ENCODE measurements at regions not wholly inside any gene's neighbourhood (a gene's known extent, or its start where the extent isn't known, plus 50 kb on each side); places are given as distances from the start of the nearest gene placed in this dataset.
A peak's percentile ranks its signal among the peaks of the same experiment; 100 is the strongest.

- Mint-ChIP-seq H3K36me3 (ENCODE audit: low read depth) (no peaks in the 10 kb centered on the region), H3K4me3 (no peak overlapping the region), H3K27ac (no peak overlapping the region), H3K27me3 (ENCODE audit: low read depth) (peaks cover 27% of the 10 kb centered on the region), H3K9me3 (no peaks in the 10 kb centered on the region), H3K4me1 (ENCODE audit: low read depth) (peaks cover 3% of the 10 kb centered on the region)
- no peak for DNase-seq (ENCODE audit: low spot score)
Measured at GRCh38 chr4:77415689-77416088, 189.9 kb upstream of the CXCL13 start.

- Mint-ChIP-seq H3K4me3 (no peak overlapping the region), H3K27ac (no peak overlapping the region), H3K27me3 (ENCODE audit: low read depth) (peaks cover 24% of the 10 kb centered on the region), H3K36me3 (ENCODE audit: low read depth) (no peaks in the 10 kb centered on the region), H3K4me1 (ENCODE audit: low read depth) (peaks cover 3% of the 10 kb centered on the region), H3K9me3 (no peaks in the 10 kb centered on the region)
- DNase-seq (ENCODE audit: low spot score), result no peak
Measured at GRCh38 chr4:77418333-77418732, 187.3 kb upstream of the CXCL13 start.

- DNase-seq (ENCODE audit: low spot score), result no peak
- Mint-ChIP-seq H3K27me3 (ENCODE audit: low read depth) (no peaks in the 10 kb centered on the region), H3K9me3 (no peaks in the 10 kb centered on the region), H3K27ac (no peak overlapping the region), H3K4me3 (no peak overlapping the region), H3K4me1 (ENCODE audit: low read depth) (peaks cover 2% of the 10 kb centered on the region), H3K36me3 (ENCODE audit: low read depth) (no peaks in the 10 kb centered on the region)
Measured at GRCh38 chr4:77430847-77431246, 174.8 kb upstream of the CXCL13 start.

DNA sequence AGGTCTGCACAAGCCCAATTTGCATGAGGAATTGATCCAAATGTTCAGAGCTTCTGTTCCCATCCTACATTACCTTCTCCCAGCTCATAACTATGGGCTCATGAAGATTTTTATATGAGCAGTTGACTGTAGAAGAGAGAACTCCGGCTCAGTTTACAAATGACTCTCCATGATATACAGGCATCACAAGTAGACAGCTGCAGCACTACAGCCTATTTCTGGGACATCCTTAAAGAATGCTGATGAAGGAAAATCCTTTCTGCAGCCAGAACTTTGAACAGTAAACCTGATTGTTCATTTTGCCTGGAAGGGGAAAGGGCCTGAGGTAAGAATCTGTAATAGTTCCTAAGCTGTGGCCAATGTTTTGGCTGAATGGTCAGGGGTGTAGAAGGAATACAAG is 174.1 kb upstream of the CXCL13 start:
- DNase-seq (ENCODE audit: low spot score), result no peak
- Mint-ChIP-seq H3K27ac (no peak overlapping the region), H3K36me3 (ENCODE audit: low read depth) (no peaks in the 10 kb centered on the region), H3K4me1 (ENCODE audit: low read depth) (peaks cover 2% of the 10 kb centered on the region), H3K9me3 (no peaks in the 10 kb centered on the region), H3K27me3 (ENCODE audit: low read depth) (no peaks in the 10 kb centered on the region), H3K4me3 (no peak overlapping the region)

DNA sequence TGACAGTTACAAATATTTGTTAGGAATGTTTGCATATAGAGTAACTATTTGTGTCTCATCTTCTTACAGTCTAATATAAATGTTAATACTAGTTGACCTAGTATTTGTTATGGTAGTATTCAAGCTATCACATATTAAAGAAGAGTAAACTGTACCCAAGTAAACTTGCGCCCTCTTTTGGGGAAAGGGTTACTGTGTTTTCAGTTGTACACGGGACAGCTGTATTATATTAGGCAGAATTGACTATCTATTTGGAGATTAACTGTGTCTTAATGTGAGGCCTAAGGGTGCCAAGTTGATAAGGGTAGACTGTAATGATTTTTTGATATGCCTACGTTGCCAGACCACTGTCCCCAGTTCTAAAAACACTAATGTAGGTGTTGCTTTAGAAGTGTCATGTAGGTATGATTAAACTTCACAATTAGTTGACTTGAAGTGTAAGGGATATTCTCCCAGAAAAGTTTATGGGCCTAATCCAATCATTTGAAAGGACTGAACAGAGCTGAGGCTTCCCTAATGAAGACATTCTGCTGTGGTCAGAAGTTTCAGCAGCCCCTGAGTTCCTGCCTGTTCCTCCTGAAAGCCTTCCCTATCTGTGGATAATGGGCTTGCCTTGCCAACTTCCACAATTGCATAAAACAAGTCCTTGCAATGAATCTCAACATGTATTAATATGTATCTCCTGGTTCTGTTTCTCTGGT is 172.8 kb upstream of the CXCL13 start:
- H3K27me3 Mint-ChIP-seq (ENCODE audit: low read depth), result no peaks in the 10 kb centered on the region
- no peak overlapping the region for H3K27ac Mint-ChIP-seq
- no peak for DNase-seq (ENCODE audit: low spot score)

DNA sequence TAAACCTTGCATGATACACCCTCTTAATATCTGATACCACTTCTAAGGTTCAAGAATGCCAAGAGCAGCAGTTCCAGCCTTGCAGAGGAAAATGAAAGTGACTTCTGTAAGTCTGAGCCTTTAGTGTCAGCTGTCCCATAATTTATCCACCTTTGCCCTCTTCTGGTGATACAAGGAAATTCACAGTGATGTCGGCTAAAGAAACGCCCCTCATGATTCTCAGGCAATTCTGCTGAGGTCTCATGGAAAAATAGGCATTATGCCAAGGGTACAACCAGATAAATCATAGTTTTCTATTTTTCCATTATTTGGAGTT is 172.2 kb upstream of the CXCL13 start:
- Mint-ChIP-seq H3K9me3 (no peaks in the 10 kb centered on the region), H3K27me3 (ENCODE audit: low read depth) (no peaks in the 10 kb centered on the region), H3K4me3 (no peak overlapping the region), H3K4me1 (ENCODE audit: low read depth) (peaks cover 2% of the 10 kb centered on the region), H3K36me3 (ENCODE audit: low read depth) (no peaks in the 10 kb centered on the region), H3K27ac (no peak overlapping the region)
- DNase-seq (ENCODE audit: low spot score), result peak; percentile 12

More for the DNA sequence above, 172.8 kb upstream of the CXCL13 start:
- Mint-ChIP-seq H3K4me1 (ENCODE audit: low read depth) (peaks cover 2% of the 10 kb centered on the region), H3K36me3 (ENCODE audit: low read depth) (no peaks in the 10 kb centered on the region), H3K9me3 (no peaks in the 10 kb centered on the region), H3K4me3 (no peak overlapping the region)

GRCh38 chr4:77434299-77435092 is 171.1 kb upstream of the CXCL13 start:
- H3K36me3 Mint-ChIP-seq (ENCODE audit: low read depth), result no peaks in the 10 kb centered on the region

GRCh38 chr4:77437079-77437478 is 168.5 kb upstream of the CXCL13 start:
- no peaks in the 10 kb centered on the region for H3K36me3 Mint-ChIP-seq (ENCODE audit: low read depth)
- H3K4me1 Mint-ChIP-seq (ENCODE audit: low read depth), result peaks cover 2% of the 10 kb centered on the region
- DNase-seq (ENCODE audit: low spot score), result no peak
- H3K9me3 Mint-ChIP-seq, result no peaks in the 10 kb centered on the region
- no peaks in the 10 kb centered on the region for H3K27me3 Mint-ChIP-seq (ENCODE audit: low read depth)
- no peak overlapping the region for H3K4me3 Mint-ChIP-seq
- H3K27ac Mint-ChIP-seq, result no peak overlapping the region

More at GRCh38 chr4:77434299-77435092, 171.1 kb upstream of the CXCL13 start:
- no peak overlapping the region for H3K4me3 Mint-ChIP-seq
- no peak overlapping the region for H3K27ac Mint-ChIP-seq
- peaks cover 2% of the 10 kb centered on the region for H3K4me1 Mint-ChIP-seq (ENCODE audit: low read depth)
- H3K27me3 Mint-ChIP-seq (ENCODE audit: low read depth), result no peaks in the 10 kb centered on the region
- DNase-seq (ENCODE audit: low spot score), result no peak
- H3K9me3 Mint-ChIP-seq, result no peaks in the 10 kb centered on the region

- Mint-ChIP-seq H3K36me3 (ENCODE audit: low read depth) (no peaks in the 10 kb centered on the region), H3K9me3 (no peaks in the 10 kb centered on the region), H3K27ac (no peak overlapping the region), H3K4me3 (no peak overlapping the region), H3K4me1 (ENCODE audit: low read depth) (no peaks in the 10 kb centered on the region), H3K27me3 (ENCODE audit: low read depth) (peaks cover 4% of the 10 kb centered on the region)
- no peak for DNase-seq (ENCODE audit: low spot score)
Measured at GRCh38 chr4:77438549-77438948, 167.1 kb upstream of the CXCL13 start.

DNA sequence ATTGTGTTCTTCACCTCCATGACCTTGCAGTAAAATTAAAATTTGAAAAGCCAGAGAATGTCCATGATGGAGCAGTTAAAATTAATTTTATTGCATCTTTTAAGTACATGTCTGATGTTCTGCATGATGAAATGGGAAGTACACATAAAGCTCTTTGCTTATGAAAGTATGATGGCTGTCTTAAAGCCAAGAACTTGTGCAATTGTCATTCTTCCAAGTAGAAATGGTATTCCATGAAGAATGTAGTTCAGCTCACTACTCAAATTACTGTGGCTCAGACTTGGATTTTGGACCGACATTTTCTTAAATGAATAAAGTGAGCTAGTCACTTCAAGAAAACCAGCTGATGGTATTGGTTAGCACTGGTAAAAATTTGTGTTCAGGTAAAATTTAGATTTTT is 161.7 kb upstream of the CXCL13 start:
- H3K27ac Mint-ChIP-seq, result no peak overlapping the region
- no peaks in the 10 kb centered on the region for H3K9me3 Mint-ChIP-seq
- peaks cover 28% of the 10 kb centered on the region for H3K27me3 Mint-ChIP-seq (ENCODE audit: low read depth)
- no peak for DNase-seq (ENCODE audit: low spot score)
- no peak overlapping the region for H3K4me3 Mint-ChIP-seq
- no peaks in the 10 kb centered on the region for H3K4me1 Mint-ChIP-seq (ENCODE audit: low read depth)
- no peaks in the 10 kb centered on the region for H3K36me3 Mint-ChIP-seq (ENCODE audit: low read depth)

DNA sequence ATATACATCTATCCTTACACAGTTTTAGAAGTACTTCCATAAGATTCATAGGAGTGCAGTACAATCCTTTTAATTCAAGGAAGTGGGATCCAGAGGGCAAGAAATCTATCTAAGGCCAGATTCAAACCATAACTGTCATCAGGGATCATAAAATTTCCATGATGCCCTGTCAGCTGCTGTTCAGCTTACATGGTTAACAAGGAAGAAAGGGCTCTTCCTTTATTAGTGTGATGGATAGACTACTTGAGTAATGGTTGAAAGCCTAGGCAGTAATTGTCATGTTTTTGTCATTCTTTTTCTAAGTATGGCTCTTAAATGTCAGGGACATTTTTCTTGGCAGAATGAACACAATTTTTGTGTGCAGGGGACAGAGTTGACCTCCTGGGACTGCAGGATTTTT is 159.8 kb upstream of the CXCL13 start:
- peaks cover 29% of the 10 kb centered on the region for H3K27me3 Mint-ChIP-seq (ENCODE audit: low read depth)
- DNase-seq (ENCODE audit: low spot score), result no peak
- no peaks in the 10 kb centered on the region for H3K36me3 Mint-ChIP-seq (ENCODE audit: low read depth)
- H3K27ac Mint-ChIP-seq, result no peak overlapping the region
- no peak overlapping the region for H3K4me3 Mint-ChIP-seq
- no peaks in the 10 kb centered on the region for H3K9me3 Mint-ChIP-seq
- H3K4me1 Mint-ChIP-seq (ENCODE audit: low read depth), result no peaks in the 10 kb centered on the region

- H3K27me3 Mint-ChIP-seq (ENCODE audit: low read depth), result peaks cover 30% of the 10 kb centered on the region
- no peak overlapping the region for H3K27ac Mint-ChIP-seq
- H3K9me3 Mint-ChIP-seq, result no peaks in the 10 kb centered on the region
- no peak for DNase-seq (ENCODE audit: low spot score)
- no peaks in the 10 kb centered on the region for H3K4me1 Mint-ChIP-seq (ENCODE audit: low read depth)
- H3K4me3 Mint-ChIP-seq, result no peak overlapping the region
- H3K36me3 Mint-ChIP-seq (ENCODE audit: low read depth), result no peaks in the 10 kb centered on the region
Measured at GRCh38 chr4:77446601-77447000, 159.0 kb upstream of the CXCL13 start.

DNA sequence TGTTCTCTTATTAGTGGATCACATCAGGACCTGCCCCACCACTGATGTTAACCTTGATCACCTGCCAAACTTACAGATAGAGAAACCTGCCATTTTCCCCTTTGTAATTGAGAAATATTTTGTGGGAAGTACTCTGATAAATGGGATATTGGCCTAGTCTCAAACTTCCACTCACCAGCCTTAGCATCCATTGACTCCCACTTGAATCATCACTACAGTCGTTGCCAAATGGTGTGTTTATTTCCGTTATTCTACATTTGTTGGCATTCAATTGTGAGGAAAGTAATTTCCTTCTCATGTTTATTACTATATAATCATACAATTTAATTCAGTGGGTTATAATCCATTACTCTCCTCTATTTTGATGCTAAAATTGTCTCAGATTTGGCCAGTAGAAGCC is 156.4 kb upstream of the CXCL13 start:
- Mint-ChIP-seq H3K36me3 (ENCODE audit: low read depth) (no peaks in the 10 kb centered on the region), H3K4me1 (ENCODE audit: low read depth) (no peaks in the 10 kb centered on the region), H3K9me3 (no peaks in the 10 kb centered on the region), H3K4me3 (no peak overlapping the region), H3K27me3 (ENCODE audit: low read depth) (peaks cover 26% of the 10 kb centered on the region), H3K27ac (no peak overlapping the region)
- no peak for DNase-seq (ENCODE audit: low spot score)

DNA sequence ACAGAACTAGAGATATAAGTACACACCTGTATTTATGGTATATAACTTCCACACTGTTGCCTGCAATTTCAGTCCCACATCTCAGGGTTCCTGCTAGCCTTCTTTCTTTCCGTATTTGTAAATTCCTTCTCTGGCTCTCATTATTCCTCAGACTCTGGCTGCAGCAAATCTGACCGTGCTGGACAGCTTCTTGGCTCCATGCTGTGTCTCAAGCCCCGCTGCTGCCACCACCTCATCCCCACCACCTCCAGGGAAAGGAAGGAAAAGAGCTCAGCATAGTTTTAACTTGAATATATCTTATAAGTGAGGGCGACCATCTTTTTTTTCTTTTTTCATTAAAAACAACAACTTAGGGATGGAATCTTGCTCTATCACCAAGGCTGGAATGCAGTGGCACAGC is 155.6 kb upstream of the CXCL13 start:
- Mint-ChIP-seq H3K36me3 (ENCODE audit: low read depth) (no peaks in the 10 kb centered on the region), H3K4me1 (ENCODE audit: low read depth) (no peaks in the 10 kb centered on the region), H3K4me3 (no peak overlapping the region), H3K27ac (no peak overlapping the region), H3K9me3 (no peaks in the 10 kb centered on the region), H3K27me3 (ENCODE audit: low read depth) (peaks cover 26% of the 10 kb centered on the region)
- no peak for DNase-seq (ENCODE audit: low spot score)

DNA sequence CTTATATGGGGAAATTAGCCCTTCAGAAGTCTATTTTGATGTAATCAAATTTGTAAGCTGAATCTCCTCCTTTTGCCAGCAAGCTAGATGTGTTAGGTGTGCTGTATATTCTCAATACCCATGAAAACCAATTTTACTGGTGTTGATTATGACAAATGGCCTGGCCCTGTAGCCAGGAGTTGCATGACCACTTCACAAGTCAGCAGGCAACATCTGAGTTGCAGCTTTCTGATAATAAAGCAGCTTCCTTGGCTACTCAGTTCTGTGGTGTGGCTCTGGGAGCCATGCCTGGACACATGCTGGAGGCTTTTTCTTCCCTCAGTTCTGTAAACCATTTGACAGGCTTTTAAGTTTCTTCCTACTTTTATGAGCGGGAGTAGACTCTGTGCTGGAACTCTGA is 154.1 kb upstream of the CXCL13 start:
- Mint-ChIP-seq H3K27ac (no peak overlapping the region), H3K27me3 (ENCODE audit: low read depth) (peaks cover 15% of the 10 kb centered on the region), H3K4me1 (ENCODE audit: low read depth) (no peaks in the 10 kb centered on the region), H3K9me3 (no peaks in the 10 kb centered on the region), H3K36me3 (ENCODE audit: low read depth) (no peaks in the 10 kb centered on the region), H3K4me3 (no peak overlapping the region)
- DNase-seq (ENCODE audit: low spot score), result no peak
